ENCODE measurements at regions not wholly inside any gene's neighbourhood (a gene's known extent, or its start where the extent isn't known, plus 50 kb on each side); places are given as distances from the start of the nearest gene placed in this dataset.

DNA sequence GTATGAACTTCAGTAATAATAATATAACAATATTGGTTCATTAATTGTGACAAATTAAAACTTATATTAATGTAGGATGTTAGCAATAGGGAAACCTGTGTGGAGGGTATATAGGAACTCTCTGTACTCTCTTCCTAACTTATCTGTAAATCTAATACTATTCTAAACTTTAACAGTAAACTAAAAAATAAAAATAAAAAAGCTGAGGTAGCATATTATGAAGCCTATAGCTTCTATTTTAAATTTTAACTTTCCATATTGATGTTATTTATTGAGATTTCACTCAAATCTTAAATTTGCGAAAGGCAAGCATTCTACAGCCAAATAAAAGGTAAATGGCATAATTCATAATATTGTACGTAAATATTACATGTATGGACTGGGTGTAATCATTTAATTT, 326.4 kb downstream of the MEI4 start:
- no peaks in the 10 kb centered on the region for H3K36me3 ChIP-seq
- no peak for DNase-seq
- no peaks in the 10 kb centered on the region for H3K27me3 ChIP-seq
- no peak for ATAC-seq
- TF ChIP-seq, protein P1, sequence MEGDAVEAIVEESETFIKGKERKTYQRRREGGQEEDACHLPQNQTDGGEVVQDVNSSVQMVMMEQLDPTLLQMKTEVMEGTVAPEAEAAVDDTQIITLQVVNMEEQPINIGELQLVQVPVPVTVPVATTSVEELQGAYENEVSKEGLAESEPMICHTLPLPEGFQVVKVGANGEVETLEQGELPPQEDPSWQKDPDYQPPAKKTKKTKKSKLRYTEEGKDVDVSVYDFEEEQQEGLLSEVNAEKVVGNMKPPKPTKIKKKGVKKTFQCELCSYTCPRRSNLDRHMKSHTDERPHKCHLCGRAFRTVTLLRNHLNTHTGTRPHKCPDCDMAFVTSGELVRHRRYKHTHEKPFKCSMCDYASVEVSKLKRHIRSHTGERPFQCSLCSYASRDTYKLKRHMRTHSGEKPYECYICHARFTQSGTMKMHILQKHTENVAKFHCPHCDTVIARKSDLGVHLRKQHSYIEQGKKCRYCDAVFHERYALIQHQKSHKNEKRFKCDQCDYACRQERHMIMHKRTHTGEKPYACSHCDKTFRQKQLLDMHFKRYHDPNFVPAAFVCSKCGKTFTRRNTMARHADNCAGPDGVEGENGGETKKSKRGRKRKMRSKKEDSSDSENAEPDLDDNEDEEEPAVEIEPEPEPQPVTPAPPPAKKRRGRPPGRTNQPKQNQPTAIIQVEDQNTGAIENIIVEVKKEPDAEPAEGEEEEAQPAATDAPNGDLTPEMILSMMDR (IDR thresholded peaks at IDR 0.05): no peak
- H3K27ac ChIP-seq: no peak overlapping the region
- H3K9me3 ChIP-seq: peaks cover 0 to 17% of the 10 kb centered on the region in 2 donors
- no peak overlapping the region for H3K4me3 ChIP-seq
- intact Hi-C loops (cut with DNase I): no loop called here
- H3K4me1 ChIP-seq: no peaks in the 10 kb centered on the region

DNA sequence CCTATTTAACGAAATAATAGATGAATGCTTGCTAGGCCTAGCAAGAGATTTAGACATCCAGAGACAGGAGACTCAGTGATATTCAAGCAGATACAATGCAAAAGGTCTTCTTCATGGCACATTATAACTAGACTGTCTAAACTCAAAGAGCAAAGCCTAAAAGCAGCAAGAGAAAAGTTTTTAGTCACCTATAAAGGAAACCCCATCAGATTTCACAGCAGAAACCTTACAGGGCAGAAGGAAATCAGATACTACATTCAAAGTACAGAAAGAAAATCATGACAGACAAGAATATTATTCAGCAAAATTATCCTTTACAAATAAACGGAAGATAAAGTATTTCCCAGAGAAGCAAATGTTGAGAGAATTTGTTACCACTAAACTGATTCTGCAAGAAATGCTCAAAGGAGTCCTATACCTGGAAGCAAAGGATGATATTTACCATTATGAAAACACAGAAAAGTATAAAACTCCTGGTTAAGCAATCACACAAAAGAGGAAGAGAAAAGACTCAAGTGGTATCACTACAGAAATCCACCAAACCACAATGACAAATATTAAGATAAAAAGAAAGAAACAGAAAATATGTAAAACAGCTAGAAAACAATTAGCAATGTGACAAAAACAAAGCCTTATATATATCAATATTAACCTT, 333.7 kb downstream of the MEI4 start:
- H3K4me1 ChIP-seq: no peaks in the 10 kb centered on the region
- no peak overlapping the region for H3K4me3 ChIP-seq
- no peaks in the 10 kb centered on the region for H3K27me3 ChIP-seq
- H3K9me3 ChIP-seq: peaks cover 0 to 28% of the 10 kb centered on the region in 2 donors
- ATAC-seq: no peak
- no peaks in the 10 kb centered on the region for H3K36me3 ChIP-seq
- DNase-seq: no peak
- TF ChIP-seq, protein P1 (IDR thresholded peaks at IDR 0.05): no peak
- H3K27ac ChIP-seq: no peak overlapping the region
- intact Hi-C loops (cut with DNase I): no loop called here

DNA sequence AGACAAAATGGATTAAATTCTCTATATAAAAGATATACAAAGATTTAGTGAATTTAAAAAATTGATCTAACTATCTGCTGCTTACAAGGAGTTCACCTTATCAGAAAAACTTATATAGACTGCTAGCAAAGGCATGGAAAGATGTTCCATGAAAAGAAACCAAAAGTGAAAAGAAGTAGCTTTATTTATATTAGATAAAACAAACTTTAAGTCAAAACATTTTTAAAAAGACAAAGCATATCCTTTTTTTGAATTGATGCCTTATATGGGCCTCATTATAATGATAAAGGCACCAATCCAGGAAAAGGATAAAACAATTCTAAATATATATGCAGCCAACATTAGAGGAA, 334.2 kb downstream of the MEI4 start:
- no peak overlapping the region for H3K4me3 ChIP-seq
- H3K27me3 ChIP-seq: no peaks in the 10 kb centered on the region
- H3K9me3 ChIP-seq: peaks cover 0 to 27% of the 10 kb centered on the region in 2 donors
- DNase-seq (no peak), ATAC-seq (no peak)
- TF ChIP-seq, protein P1 (IDR thresholded peaks at IDR 0.05): no peak
- H3K27ac ChIP-seq: no peak overlapping the region
- no peaks in the 10 kb centered on the region for H3K36me3 ChIP-seq
- no peaks in the 10 kb centered on the region for H3K4me1 ChIP-seq
- intact Hi-C loops (cut with DNase I): no loop called here

DNA sequence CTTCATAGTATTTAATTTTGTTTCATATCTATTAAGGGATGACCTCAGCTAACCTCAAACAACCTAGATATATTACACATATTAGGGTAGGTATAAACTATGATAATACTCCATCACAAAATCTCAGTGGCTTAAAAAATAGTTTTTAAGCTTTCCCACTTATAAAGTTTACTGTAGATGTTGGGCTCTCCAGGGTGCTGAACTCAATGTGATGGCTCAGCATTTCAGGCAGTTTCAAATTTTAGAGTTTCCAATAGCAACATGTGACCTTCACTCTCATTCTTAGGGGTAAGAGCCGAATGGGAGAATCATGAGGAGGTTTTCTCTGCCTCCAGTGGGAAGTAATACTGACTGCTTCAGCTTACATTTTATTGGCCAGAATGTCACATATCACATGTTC, 357.3 kb downstream of the MEI4 start:
- DNase-seq: no peak
- no peaks in the 10 kb centered on the region for H3K4me1 ChIP-seq
- TF ChIP-seq, protein P1 (IDR thresholded peaks at IDR 0.05): no peak
- intact Hi-C loops (cut with DNase I): no loop called here
- H3K27me3 ChIP-seq: no peaks in the 10 kb centered on the region
- no peak overlapping the region for H3K4me3 ChIP-seq
- peaks cover 0 to 12% of the 10 kb centered on the region in 2 donors for H3K9me3 ChIP-seq
- no peaks in the 10 kb centered on the region for H3K36me3 ChIP-seq
- ATAC-seq: no peak
- no peak overlapping the region for H3K27ac ChIP-seq

DNA sequence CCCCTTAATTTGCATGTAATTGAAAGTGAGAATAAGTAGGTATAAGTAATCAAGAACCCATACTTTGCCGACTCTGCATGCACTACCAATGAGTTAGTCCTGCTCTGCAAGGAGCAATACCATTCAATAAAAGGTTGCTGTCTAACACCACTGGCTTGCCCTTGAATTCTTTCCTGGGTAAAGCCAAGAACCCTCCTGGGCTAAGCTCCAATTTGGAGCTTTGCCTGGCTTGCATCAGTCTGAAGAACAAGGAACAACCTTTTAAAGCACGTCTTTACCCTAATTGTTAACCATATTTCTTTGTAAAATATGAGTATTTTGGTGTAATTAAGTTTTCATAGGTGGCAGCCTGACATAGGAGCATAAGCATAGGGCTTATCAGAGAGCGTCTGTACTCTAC, 367.7 kb downstream of the MEI4 start:
- intact Hi-C loops (cut with DNase I): no loop called here
- H3K27me3 ChIP-seq: no peaks in the 10 kb centered on the region
- no peaks in the 10 kb centered on the region for H3K36me3 ChIP-seq
- no peaks in the 10 kb centered on the region for H3K9me3 ChIP-seq
- TF ChIP-seq, protein P1 (IDR thresholded peaks at IDR 0.05): no peak
- no peaks in the 10 kb centered on the region for H3K4me1 ChIP-seq
- DNase-seq (no peak), ATAC-seq (no peak)
- no peak overlapping the region for H3K4me3 ChIP-seq
- H3K27ac ChIP-seq: no peak overlapping the region

All from left lung (tissue), 4 donors.